K562 (cell line): ENCODE measurements at regions not wholly inside any gene's neighbourhood (a gene's known extent, or its start where the extent isn't known, plus 50 kb on each side); places are given as distances from the start of the nearest gene placed in this dataset.

Experiments used
- ATAC-seq: fragments of 200-7000 bp; cut with Tn5 transposase; 3 replicates; pipeline ENCODE4 v1.9.1; 2020; ENCODE audit warnings: moderate library complexity
- BruUV-seq: library from RNA; stranded (reverse); fragments of 400-500 nt; replicated peaks from 2 replicates; lab custom pipeline; 2021; lab: Mats Ljungman, UMichigan
- CTCF ChIA-PET: fragments of 300-600 bp; formaldehyde crosslinking; extraction: SDS; loops from one replicate; lab custom pipeline; 2021; ENCODE audit warnings: low intra/inter-chr PET ratio; lab: Yijun Ruan, JAX
- POLR2A ChIA-PET: fragments of 300-600, 350-650 bp; sonication (Branson Sonifier 250); formaldehyde crosslinking; extraction: SDS; loops from one replicate; lab custom pipeline; 2021; ENCODE audit warnings: antibody characterized with exemption, inconsistent platforms; lab: Yijun Ruan, JAX
- DNase-seq, 4 experiments: peaks; one replicate each; pipeline versions ENCODE4 v3.0.0 to v3.0.0-alpha.2; 2011 to 2018; ENCODE audit warnings: low spot score in 3 of 4, mixed read lengths in 3 of 4; ENCODE audit errors: extremely low read depth in 1 of 4
- FAIRE-seq: peaks from 2 replicates; lab custom pipeline; 2011; peaks lifted over from hg19 to GRCh38; lab: Jason Lieb, UNC
- H2AFZ ChIP-seq: 2 replicates; pipeline ENCODE4 v1.6.0; 2011; ENCODE audit warnings: low read depth, low read length, control low read depth, inconsistent platforms
- H3K27ac ChIP-seq: fragments of 200-600 bp; 3 replicates; pipeline ENCODE4 v1.8.0; 2011; ENCODE audit warnings: low read depth, mild to moderate bottlenecking, control low read depth, inconsistent platforms, low read length, moderate library complexity, mixed read lengths; ENCODE audit errors: extremely low read depth
- H3K27me3 ChIP-seq, 2 experiments: fragments of 300-600 bp in 1 of 2; 2 replicates in 1 of 2; 3 replicates in 1 of 2; pipeline versions ENCODE4 v1.6.0 to v1.8.0; 2011; ENCODE audit warnings: inconsistent platforms in 2 of 2, low read length in 2 of 2, mild to moderate bottlenecking in 1 of 2, mixed read lengths in 1 of 2, moderate library complexity in 1 of 2; ENCODE audit not compliant: control insufficient read depth in 2 of 2, insufficient read depth in 2 of 2
- H3K36me3 ChIP-seq: fragments of 300-600 bp; 3 replicates; pipeline ENCODE4 v1.8.0; 2011; ENCODE audit warnings: mild to moderate bottlenecking, low read length, inconsistent platforms; ENCODE audit not compliant: control insufficient read depth, insufficient read depth
- H3K4me1 ChIP-seq, 2 experiments: fragments of 200-600 bp in 1 of 2; replicated peaks in 1 of 2; 2 replicates in 1 of 2; 3 replicates in 1 of 2; pipeline versions ENCODE4 v1.5.1 to v1.8.0; 2011; ENCODE audit warnings: inconsistent platforms in 2 of 2, low read length in 2 of 2, mild to moderate bottlenecking in 1 of 2, mixed read lengths in 1 of 2, moderate library complexity in 1 of 2; ENCODE audit not compliant: control insufficient read depth in 2 of 2, insufficient read depth in 2 of 2
- H3K4me2 ChIP-seq: 2 replicates; pipeline ENCODE4 v1.6.1; 2011; ENCODE audit warnings: low read length, control low read depth, inconsistent platforms, mixed read lengths; ENCODE audit not compliant: insufficient read depth
- H3K4me3 ChIP-seq: fragments of 200-600 bp; sonication (generic), shearing (Covaris generic); 2 replicates; pipeline ENCODE4 v1.5.1; 2016; ENCODE audit warnings: control low read depth, inconsistent platforms
- H3K79me2 ChIP-seq: fragments of 200-600 bp; 3 replicates; pipeline ENCODE4 v1.8.0; 2011; ENCODE audit warnings: low read length, inconsistent platforms; ENCODE audit not compliant: control insufficient read depth, insufficient read depth
- H3K9ac ChIP-seq, 2 experiments: 2 replicates each; pipeline versions ENCODE4 v1.6.0 to v1.6.1; 2011; ENCODE audit warnings: low read depth in 2 of 2, low read length in 2 of 2, control low read depth in 1 of 2, inconsistent platforms in 1 of 2, mild to moderate bottlenecking in 1 of 2, mixed read lengths in 1 of 2; ENCODE audit not compliant: insufficient read depth in 1 of 2
- H3K9me1 ChIP-seq: one replicate; pipeline ENCODE4 v1.6.0; 2011; ENCODE audit warnings: inconsistent platforms, mild to moderate bottlenecking, low read length, moderate library complexity; ENCODE audit not compliant: control insufficient read depth, insufficient read depth
- H3K9me3 ChIP-seq: replicated peaks from 2 replicates; pipeline ENCODE4 v1.5.1; 2011; ENCODE audit warnings: low read depth, low read length, inconsistent platforms; ENCODE audit not compliant: control insufficient read depth, insufficient read depth
- H4K20me1 ChIP-seq: replicated peaks from 2 replicates; pipeline ENCODE4 v1.6.1; 2011; ENCODE audit warnings: low read length, inconsistent platforms, mixed read lengths; ENCODE audit not compliant: control insufficient read depth, insufficient read depth
- BRD4 ChIP-seq: fragments of 200-600 bp; sonication (generic); IDR thresholded peaks from 2 replicates; pipeline ENCODE4 v1.6.1; 2017; ENCODE audit warnings: inconsistent platforms
- CREM ChIP-seq: IDR thresholded peaks from 2 replicates; pipeline ENCODE4 v1.6.1; 2014; ENCODE audit warnings: antibody characterized with exemption, low read depth
- DMBX1 ChIP-seq: fragments of 250-450 bp; sonication (Bioruptor Pico); IDR thresholded peaks from 2 replicates; pipeline ENCODE4 v1.8.0; 2022; ENCODE audit warnings: inconsistent platforms, mild to moderate bottlenecking, moderate library complexity, borderline replicate concordance
- HNRNPK ChIP-seq: fragments of 200-400 bp; formaldehyde crosslinking; IDR thresholded peaks from one replicate; pipeline ENCODE4 v1.6.1; 2018; ENCODE audit warnings: mild to moderate bottlenecking, low read depth, low read length; ENCODE audit not compliant: poor library complexity, severe bottlenecking
- MCM5 ChIP-seq: fragments of 450-650 bp; IDR thresholded peaks from 2 replicates; pipeline ENCODE4 v1.6.1; 2016; ENCODE audit warnings: low read depth
- NR2F6 ChIP-seq: fragments of 450-650 bp; formaldehyde crosslinking; IDR thresholded peaks from 2 replicates; pipeline ENCODE4 v1.4.0; 2020; ENCODE audit warnings: mild to moderate bottlenecking
- ZEB2 ChIP-seq: fragments of 450-650 bp; IDR thresholded peaks from 2 replicates; pipeline ENCODE4 v1.6.1; 2016
- ZKSCAN3 ChIP-seq: fragments of 250-450 bp; sonication (Bioruptor Pico); IDR thresholded peaks from 2 replicates; pipeline ENCODE4 v1.4.0; 2020
- ZNF12 ChIP-seq: sonication (generic); formaldehyde crosslinking; IDR thresholded peaks from 2 replicates; pipeline ENCODE4 v1.4.0; 2020; ENCODE audit warnings: mild to moderate bottlenecking, missing genetic modification reagents
- WGBS: fragments of 100-300 bp; shearing (Covaris generic); methylation state at CpG from one replicate; pipeline ENCODE4 v1.1.6; 2016; ENCODE audit warnings: low coverage, mixed read lengths; ENCODE audit not compliant: insufficient coverage; ENCODE audit errors: missing lambda C conversion rate; 5-methylcytosine and 5-hydroxymethylcytosine counted together
- in situ Hi-C: fragments of 300-500 bp; cut with MboI; formaldehyde crosslinking; loops from 4 replicates; pipeline ENCODE4 v1.15.0; 2018; ENCODE audit warnings: inconsistent platforms, mixed read lengths
- intact Hi-C: fragments of 100-400 bp; cut with micrococcal nuclease; formaldehyde crosslinking; loops from 2 replicates; pipeline ENCODE4 v1.14.2; 2022
- TF ChIP-seq, protein P1 (sequence below): sonication (generic); formaldehyde crosslinking; IDR thresholded peaks from 2 replicates; pipeline ENCODE4 v1.8.1; 2023; ENCODE audit warnings: mild to moderate bottlenecking, missing genetic modification reagents

DNA sequence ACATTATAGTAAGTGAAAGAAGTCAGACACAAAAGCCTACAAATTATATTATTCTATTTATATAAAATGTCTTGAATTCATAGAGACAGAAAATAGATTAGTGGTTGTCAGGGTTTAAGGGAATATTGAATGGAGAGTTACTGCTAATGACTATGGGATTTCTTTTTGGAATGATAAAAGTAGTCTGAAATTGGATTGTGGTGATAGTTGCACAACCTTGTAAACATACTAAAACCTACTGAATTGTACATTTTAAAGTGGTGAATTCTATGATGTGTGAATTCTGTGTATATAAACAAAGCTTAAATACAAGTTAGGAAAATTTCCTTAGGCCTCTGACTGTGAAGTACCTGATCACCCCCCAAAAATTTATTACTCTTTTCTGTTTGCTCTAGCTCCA lies 343.1 kb downstream of the TFAP2B start:
- Histone ChIP-seq H3K27ac (no peak overlapping the region), H3K4me1 (peaks cover 0 to 3% of the 10 kb centered on the region in 2 experiments; a peak in 2 of 5 replicates), H2AFZ (no peak overlapping the region), H3K4me2 (no peak overlapping the region), H3K79me2 (no peaks in the 10 kb centered on the region), H3K36me3 (no peaks in the 10 kb centered on the region), H3K9ac (no peak overlapping the region), H4K20me1 (no peaks in the 10 kb centered on the region), H3K9me3 (no peaks in the 10 kb centered on the region; the same call in 1 of the 2 replicates), H3K4me3 (no peak overlapping the region), H3K9me1 (no peaks in the 10 kb centered on the region), H3K27me3 (no peaks in the 10 kb centered on the region)
- ATAC-seq (no peak), DNase-seq (no peak), FAIRE-seq (no peak)
- in situ Hi-C loops: no loop called here
- intact Hi-C loops: no loop called here
- CTCF ChIA-PET: no interaction called here
- TF ChIP-seq NR2F6 (CRISPR knock-in tag) (no peak), CREM (no peak), ZKSCAN3 (CRISPR knock-in tag) (no peak), ZEB2 (no peak)
- no TSS peak for BruUV-seq
- POLR2A ChIA-PET: interaction anchor here (0.7 to 1.5 kb wide), 2 partner anchors 9 to 112 kb away, joined by 3 to 6 read pairs; no protein-coding TSS in a partner anchor

DNA sequence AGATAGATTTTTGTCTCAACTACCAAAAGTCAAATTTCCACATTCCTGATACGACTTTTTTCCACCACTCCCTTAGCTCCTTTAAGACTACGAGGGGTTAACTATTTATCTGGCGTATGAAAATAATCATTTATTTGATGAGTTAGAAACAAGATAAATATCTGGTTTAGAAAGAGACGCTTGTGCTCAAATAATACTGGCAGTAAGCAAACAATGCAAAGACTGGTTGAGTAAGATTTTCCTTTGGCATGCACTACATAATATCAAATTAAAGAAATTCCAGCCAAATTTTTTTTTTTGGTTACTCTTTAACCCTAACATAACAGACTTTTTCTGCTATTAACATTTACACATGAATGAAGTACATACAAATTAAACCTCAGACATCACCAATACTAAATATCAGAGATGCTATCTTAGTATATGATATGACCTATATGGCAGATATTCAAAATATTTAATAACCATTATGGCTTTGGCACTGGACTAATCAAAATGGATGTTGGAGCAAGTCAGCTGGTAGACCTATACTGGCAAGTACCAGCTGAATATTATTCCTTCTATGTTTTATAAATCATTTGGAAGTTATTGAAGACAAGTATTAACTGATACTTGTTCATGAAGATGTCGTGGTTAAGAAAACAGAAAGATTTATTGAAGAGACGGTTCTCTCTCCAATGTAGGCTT lies 345.3 kb downstream of the TFAP2B start:
- H2AFZ ChIP-seq: no peak overlapping the region
- peaks cover 0 to 13% of the 10 kb centered on the region in 2 experiments; a peak in 2 of 5 replicates for H3K4me1 ChIP-seq
- H3K27me3 ChIP-seq: no peaks in the 10 kb centered on the region
- BruUV-seq: no TSS peak
- H3K9me3 ChIP-seq: peaks cover 2% of the 10 kb centered on the region; the same call in 1 of the 2 replicates
- CTCF ChIA-PET: no interaction called here
- intact Hi-C loops: no loop called here
- H3K36me3 ChIP-seq: no peaks in the 10 kb centered on the region
- H4K20me1 ChIP-seq: no peaks in the 10 kb centered on the region
- WGBS: 73% methylated on average over 6 of the region's 6 CpGs
- FAIRE-seq (no peak), DNase-seq (no peak)
- POLR2A ChIA-PET: no interaction called here
- H3K4me2 ChIP-seq: no peak overlapping the region
- no peak overlapping the region for H3K4me3 ChIP-seq
- no peaks in the 10 kb centered on the region for H3K9me1 ChIP-seq
- no peak for TF ChIP-seq BRD4
- no peak for TF ChIP-seq MCM5
- no peak for TF ChIP-seq HNRNPK
- no peak for TF ChIP-seq ZNF12 (CRISPR knock-in tag)
- TF ChIP-seq, protein P1, sequence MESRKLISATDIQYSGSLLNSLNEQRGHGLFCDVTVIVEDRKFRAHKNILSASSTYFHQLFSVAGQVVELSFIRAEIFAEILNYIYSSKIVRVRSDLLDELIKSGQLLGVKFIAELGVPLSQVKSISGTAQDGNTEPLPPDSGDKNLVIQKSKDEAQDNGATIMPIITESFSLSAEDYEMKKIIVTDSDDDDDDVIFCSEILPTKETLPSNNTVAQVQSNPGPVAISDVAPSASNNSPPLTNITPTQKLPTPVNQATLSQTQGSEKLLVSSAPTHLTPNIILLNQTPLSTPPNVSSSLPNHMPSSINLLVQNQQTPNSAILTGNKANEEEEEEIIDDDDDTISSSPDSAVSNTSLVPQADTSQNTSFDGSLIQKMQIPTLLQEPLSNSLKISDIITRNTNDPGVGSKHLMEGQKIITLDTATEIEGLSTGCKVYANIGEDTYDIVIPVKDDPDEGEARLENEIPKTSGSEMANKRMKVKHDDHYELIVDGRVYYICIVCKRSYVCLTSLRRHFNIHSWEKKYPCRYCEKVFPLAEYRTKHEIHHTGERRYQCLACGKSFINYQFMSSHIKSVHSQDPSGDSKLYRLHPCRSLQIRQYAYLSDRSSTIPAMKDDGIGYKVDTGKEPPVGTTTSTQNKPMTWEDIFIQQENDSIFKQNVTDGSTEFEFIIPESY (CRISPR knock-in tag): no peak
- no peak for TF ChIP-seq DMBX1 (CRISPR knock-in tag)
- TF ChIP-seq, all 486 proteins: peak for 0
- ATAC-seq: no peak
- no peaks in the 10 kb centered on the region for H3K79me2 ChIP-seq
- no peak overlapping the region for H3K27ac ChIP-seq
- in situ Hi-C loops: no loop called here
- no peak overlapping the region for H3K9ac ChIP-seq
